ENCODE measurements at regions not wholly inside any gene's neighbourhood (a gene's known extent, or its start where the extent isn't known, plus 50 kb on each side); places are given as distances from the start of the nearest gene placed in this dataset.

DNA sequence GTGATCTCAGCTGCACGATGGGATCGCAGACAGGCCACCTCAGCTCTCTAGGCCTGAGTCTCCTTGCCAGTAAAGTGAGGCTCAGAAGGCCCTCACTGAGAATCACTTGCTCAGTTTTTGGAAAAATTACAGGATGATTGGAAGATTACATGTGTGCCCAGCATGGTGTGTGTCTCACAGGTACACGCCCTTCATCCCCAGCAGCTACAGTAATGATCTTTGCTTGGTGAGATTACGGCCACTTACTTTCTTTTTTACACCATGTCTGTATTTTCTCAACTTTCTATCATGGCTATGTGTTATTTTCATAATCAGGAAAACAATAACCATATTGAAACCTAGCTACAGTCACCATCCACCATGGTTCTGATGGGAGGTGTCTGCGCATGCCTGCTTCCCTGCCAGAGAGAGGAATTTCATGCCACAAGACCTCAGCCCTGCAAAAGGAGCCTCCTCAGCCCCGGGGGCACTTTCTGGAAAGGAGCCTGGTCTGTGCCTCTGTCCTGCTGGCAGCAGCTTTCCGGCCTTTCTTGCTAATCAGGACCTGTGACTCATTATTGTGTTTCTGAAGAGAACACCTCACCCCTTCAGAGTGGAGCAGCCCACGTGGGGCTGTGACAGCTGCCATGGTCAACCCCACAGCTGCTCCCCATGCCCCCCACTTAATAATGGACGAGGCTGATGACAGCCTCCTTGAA, 64.2 kb upstream of the OLFM1 start:
- Histone ChIP-seq H2AFZ (ENCODE audit: low read depth, low read length) (no peak overlapping the region), H3K36me3 (ENCODE audit: control insufficient read depth, insufficient read depth, low read length) (no peaks in the 10 kb centered on the region), H3K4me2 (ENCODE audit: insufficient read depth, low read length) (no peak overlapping the region), H3K27me3 (ENCODE audit: control insufficient read depth in 2 of 2, insufficient read depth in 2 of 2, low read length in 2 of 2) (peaks cover 2 to 34% of the 10 kb centered on the region in 2 experiments; a peak in 3 of 5 replicates), H3K9me1 (ENCODE audit: control insufficient read depth, insufficient read depth, low read length) (no peaks in the 10 kb centered on the region), H3K27ac (ENCODE audit: extremely low read depth, low read depth, low read length) (no peak overlapping the region), H3K79me2 (ENCODE audit: control insufficient read depth, insufficient read depth, low read length) (no peaks in the 10 kb centered on the region), H4K20me1 (replicated peaks; ENCODE audit: control insufficient read depth, insufficient read depth, low read length) (peaks cover 7% of the 10 kb centered on the region), H3K4me1 (replicated peaks in 1 of 2; ENCODE audit: control insufficient read depth in 2 of 2, insufficient read depth in 2 of 2, low read length in 2 of 2) (no peaks in the 10 kb centered on the region), H3K9ac (ENCODE audit: insufficient read depth in 1 of 2, low read depth in 2 of 2, low read length in 2 of 2) (no peak overlapping the region), H3K4me3 (no peak overlapping the region), H3K9me3 (replicated peaks; ENCODE audit: control insufficient read depth, insufficient read depth, low read depth, low read length) (no peaks in the 10 kb centered on the region)
- CTCF ChIA-PET (ENCODE audit: low intra/inter-chr PET ratio) = no interaction called here
- ATAC-seq = no peak
- POLR2A ChIA-PET = interaction anchor here (0.7 kb wide), 1 partner anchor 20 kb away, joined by 3 read pairs; no protein-coding TSS in a partner anchor
- in situ Hi-C loops (cut with MboI) = no loop called here
- BruUV-seq (replicated peaks) = no TSS peak
- TF ChIP-seq, protein P1, sequence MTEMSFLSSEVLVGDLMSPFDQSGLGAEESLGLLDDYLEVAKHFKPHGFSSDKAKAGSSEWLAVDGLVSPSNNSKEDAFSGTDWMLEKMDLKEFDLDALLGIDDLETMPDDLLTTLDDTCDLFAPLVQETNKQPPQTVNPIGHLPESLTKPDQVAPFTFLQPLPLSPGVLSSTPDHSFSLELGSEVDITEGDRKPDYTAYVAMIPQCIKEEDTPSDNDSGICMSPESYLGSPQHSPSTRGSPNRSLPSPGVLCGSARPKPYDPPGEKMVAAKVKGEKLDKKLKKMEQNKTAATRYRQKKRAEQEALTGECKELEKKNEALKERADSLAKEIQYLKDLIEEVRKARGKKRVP (CRISPR knock-in tag; IDR thresholded peaks at IDR 0.05) = no peak
- TF ChIP-seq ZBTB1 (CRISPR knock-in tag; IDR thresholded peaks at IDR 0.05; ENCODE audit: borderline replicate concordance, low read depth) (no peak), ZNF561 (CRISPR knock-in tag; conservative IDR thresholded peaks at IDR 0.05) (no peak), GTF2E2 (tag; IDR thresholded peaks at IDR 0.05) (no peak), HLTF (IDR thresholded peaks at IDR 0.05) (no peak), BMI1 (IDR thresholded peaks at IDR 0.05; ENCODE audit: low read length) (no peak), ZNF134 (CRISPR knock-in tag; conservative IDR thresholded peaks at IDR 0.05) (no peak), ELF2 (CRISPR knock-in tag; IDR thresholded peaks at IDR 0.05) (no peak)
- no peak for FAIRE-seq
- DNase-seq (ENCODE audit: extremely low read depth in 1 of 4, low spot score in 3 of 4) = no peak
- 0% methylated on average over 9 of the region's 9 CpGs for WGBS (ENCODE audit: insufficient coverage, low coverage, missing lambda C conversion rate)
- intact Hi-C loops (cut with micrococcal nuclease) = no loop called here
